ENCODE measurements at regions not wholly inside any gene's neighbourhood (a gene's known extent, or its start where the extent isn't known, plus 50 kb on each side); places are given as distances from the start of the nearest gene placed in this dataset.

DNA sequence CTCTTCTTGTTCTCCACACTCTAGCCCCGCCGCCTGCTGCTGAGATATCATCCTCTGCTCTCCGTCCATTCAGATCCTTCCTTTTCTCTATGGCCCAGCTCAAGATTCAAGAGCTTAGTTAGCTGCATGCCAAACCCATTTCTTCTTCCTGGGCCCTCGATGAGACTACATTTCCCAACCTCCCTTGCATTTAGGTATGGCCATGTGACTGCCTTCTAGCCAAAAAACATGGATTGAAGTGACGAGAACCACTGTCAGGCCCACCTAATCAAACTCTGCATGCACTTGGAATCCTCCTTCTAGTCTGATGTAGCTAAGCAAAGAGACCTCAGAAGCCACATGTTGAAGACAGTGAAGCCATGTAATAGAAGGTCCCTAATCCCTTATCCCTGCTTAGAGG lies 308.2 kb downstream of the VPS13C start:
- ATAC-seq (no peak), FAIRE-seq (no peak), DNase-seq (ENCODE audit: extremely low read depth in 1 of 4, low spot score in 3 of 4) (no peak)
- no peaks in the 10 kb centered on the region for H3K36me3 ChIP-seq (ENCODE audit: control insufficient read depth, insufficient read depth, low read length)
- no peaks in the 10 kb centered on the region; the same call in 1 of the 2 replicates for H4K20me1 ChIP-seq (replicated peaks; ENCODE audit: control insufficient read depth, insufficient read depth, low read length)
- no TSS peak for BruUV-seq (replicated peaks)
- H3K27ac ChIP-seq (ENCODE audit: extremely low read depth, low read depth, low read length) = no peak overlapping the region
- in situ Hi-C loops (cut with MboI) = no loop called here
- peaks cover 6 to 8% of the 10 kb centered on the region in 2 experiments; a peak in 4 of 5 replicates for H3K27me3 ChIP-seq (ENCODE audit: control insufficient read depth in 2 of 2, insufficient read depth in 2 of 2, low read length in 2 of 2)
- TF ChIP-seq RCOR1 (IDR thresholded peaks at IDR 0.05; ENCODE audit: borderline replicate concordance in 1 of 2, low read depth in 2 of 2, low read length in 2 of 2) (no peak), NFRKB (IDR thresholded peaks at IDR 0.05; ENCODE audit: low read depth) (no peak), HCFC1 (IDR thresholded peaks at IDR 0.05; ENCODE audit: low read depth, low read length) (peak; percentile 33; the same call in 1 of the 2 replicates), KAT7 (CRISPR knock-in tag; IDR thresholded peaks at IDR 0.05; ENCODE audit: borderline replicate concordance) (no peak), BCL6 (CRISPR knock-in tag; IDR thresholded peaks at IDR 0.05) (no peak), ZNF507 (tag; conservative IDR thresholded peaks at IDR 0.05) (no peak), CEBPG (CRISPR knock-in tag; IDR thresholded peaks at IDR 0.05) (no peak), CEBPG (tag; conservative IDR thresholded peaks at IDR 0.05 in 1 of 2, IDR thresholded peaks at IDR 0.05 in 1 of 2) (no peak), NCOA1 (IDR thresholded peaks at IDR 0.05; ENCODE audit: low read depth) (no peak), TOE1 (IDR thresholded peaks at IDR 0.05; ENCODE audit: borderline replicate concordance) (no peak), TOE1 (CRISPR knock-in tag; IDR thresholded peaks at IDR 0.05; ENCODE audit: borderline replicate concordance, low read depth) (no peak)
- TF ChIP-seq, protein P1, sequence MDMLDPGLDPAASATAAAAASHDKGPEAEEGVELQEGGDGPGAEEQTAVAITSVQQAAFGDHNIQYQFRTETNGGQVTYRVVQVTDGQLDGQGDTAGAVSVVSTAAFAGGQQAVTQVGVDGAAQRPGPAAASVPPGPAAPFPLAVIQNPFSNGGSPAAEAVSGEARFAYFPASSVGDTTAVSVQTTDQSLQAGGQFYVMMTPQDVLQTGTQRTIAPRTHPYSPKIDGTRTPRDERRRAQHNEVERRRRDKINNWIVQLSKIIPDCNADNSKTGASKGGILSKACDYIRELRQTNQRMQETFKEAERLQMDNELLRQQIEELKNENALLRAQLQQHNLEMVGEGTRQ (CRISPR knock-in tag; IDR thresholded peaks at IDR 0.05) = peak; percentile 52
- CTCF ChIA-PET (ENCODE audit: low intra/inter-chr PET ratio) = no interaction called here
- H3K9me3 ChIP-seq (replicated peaks; ENCODE audit: control insufficient read depth, insufficient read depth, low read depth, low read length) = no peaks in the 10 kb centered on the region
- H3K4me1 ChIP-seq (replicated peaks in 1 of 2; ENCODE audit: control insufficient read depth in 2 of 2, insufficient read depth in 2 of 2, low read length in 2 of 2) = no peaks in the 10 kb centered on the region
- no peak overlapping the region for H3K4me3 ChIP-seq
- intact Hi-C loops (cut with micrococcal nuclease) = no loop called here
- H3K9me1 ChIP-seq (ENCODE audit: control insufficient read depth, insufficient read depth, low read length) = no peaks in the 10 kb centered on the region
- H3K9ac ChIP-seq (ENCODE audit: insufficient read depth in 1 of 2, low read depth in 2 of 2, low read length in 2 of 2) = no peak overlapping the region
- H2AFZ ChIP-seq (ENCODE audit: low read depth, low read length) = no peak overlapping the region
- POLR2A ChIA-PET = no interaction called here
- 3% methylated on average over 5 of the region's 5 CpGs for WGBS (ENCODE audit: insufficient coverage, low coverage, missing lambda C conversion rate)
- no peak overlapping the region for H3K4me2 ChIP-seq (ENCODE audit: insufficient read depth, low read length)
- no peaks in the 10 kb centered on the region for H3K79me2 ChIP-seq (ENCODE audit: control insufficient read depth, insufficient read depth, low read length)

All from K562 (cell line).